Jurkat, Clone E6-1 (cell line): ENCODE measurements at regions not wholly inside any gene's neighbourhood (a gene's known extent, or its start where the extent isn't known, plus 50 kb on each side); places are given as distances from the start of the nearest gene placed in this dataset.
"Not testable (repeated sequence)": the region's sequence is repeated elsewhere in the genome, so short reads cannot be mapped to it uniquely, and the experiment has no call there.

Experiments used
- DNase-seq: peaks from one replicate; pipeline ENCODE4 v3.0.0-alpha.2; 2011; ENCODE audit warnings: low read depth, low spot score
- H3K4me3 ChIP-seq: 2 replicates; pipeline ENCODE4 v1.5.1; 2011; ENCODE audit warnings: mild to moderate bottlenecking, low read length, control low read depth, moderate library complexity

- no peak for DNase-seq
- H3K4me3 ChIP-seq: no peak overlapping the region
Observed at GRCh38 chr15:95174301-95175259, 943.2 kb downstream of the MCTP2 start.

GRCh38 chr15:95175914-95176658, 944.7 kb downstream of the MCTP2 start:
- DNase-seq: no peak
- no peak overlapping the region for H3K4me3 ChIP-seq

- DNase-seq: no peak
- no peak overlapping the region for H3K4me3 ChIP-seq
Observed at GRCh38 chr15:95176794-95177577, 945.6 kb downstream of the MCTP2 start.

- DNase-seq: no peak
- H3K4me3 ChIP-seq: no peak overlapping the region
Observed at GRCh38 chr15:95180530-95180929, 949.2 kb downstream of the MCTP2 start.

GRCh38 chr15:95182091-95182490, 950.7 kb downstream of the MCTP2 start:
- H3K4me3 ChIP-seq: no peak overlapping the region
- no peak for DNase-seq

GRCh38 chr15:95192923-95193322, 961.6 kb downstream of the MCTP2 start:
- no peak overlapping the region for H3K4me3 ChIP-seq
- no peak for DNase-seq

- DNase-seq: no peak
- H3K4me3 ChIP-seq: no peak overlapping the region
Observed at GRCh38 chr15:95194746-95195145, 963.4 kb downstream of the MCTP2 start.

GRCh38 chr15:95196176-95196915, 965.0 kb downstream of the MCTP2 start:
- H3K4me3 ChIP-seq: no peak overlapping the region
- DNase-seq: no peak

- no peak overlapping the region for H3K4me3 ChIP-seq
- no peak for DNase-seq
Observed at GRCh38 chr15:95202569-95203349, 971.4 kb downstream of the MCTP2 start.

- H3K4me3 ChIP-seq: no peak overlapping the region
- DNase-seq: no peak
Observed at GRCh38 chr15:95205077-95205476, 973.7 kb downstream of the MCTP2 start.

GRCh38 chr15:95205830-95206229, 974.5 kb downstream of the MCTP2 start:
- not testable (repeated sequence) for H3K4me3 ChIP-seq, DNase-seq

- no peak for DNase-seq
- H3K4me3 ChIP-seq: no peak overlapping the region
Observed at GRCh38 chr15:95208071-95208470, 976.7 kb downstream of the MCTP2 start.

GRCh38 chr15:95208988-95209387, 977.6 kb downstream of the MCTP2 start:
- no peak overlapping the region for H3K4me3 ChIP-seq
- DNase-seq: no peak

- DNase-seq: no peak
- H3K4me3 ChIP-seq: no peak overlapping the region
Observed at GRCh38 chr15:95210436-95210981, 979.1 kb downstream of the MCTP2 start.

- no peak overlapping the region for H3K4me3 ChIP-seq
- no peak for DNase-seq
Observed at GRCh38 chr15:95215017-95215416, 983.7 kb downstream of the MCTP2 start.

GRCh38 chr15:95226835-95227234, 995.5 kb downstream of the MCTP2 start:
- no peak overlapping the region for H3K4me3 ChIP-seq
- DNase-seq: no peak

GRCh38 chr15:95227235-95227634, 995.9 kb downstream of the MCTP2 start:
- DNase-seq: no peak
- H3K4me3 ChIP-seq: no peak overlapping the region
